SK-N-SH (cell line): ENCODE measurements at regions not wholly inside any gene's neighbourhood (a gene's known extent, or its start where the extent isn't known, plus 50 kb on each side); places are given as distances from the start of the nearest gene placed in this dataset.

Experiments
- CTCF ChIA-PET: fragments of 300-600, 350-600 bp; formaldehyde crosslinking; extraction: SDS; loops from one replicate; lab custom pipeline; 2021; lab: Yijun Ruan, JAX
- POLR2A ChIA-PET: fragments of 350-600 bp; sonication (Branson Sonifier 250); formaldehyde crosslinking; extraction: SDS; loops from one replicate; lab custom pipeline; 2020; ENCODE audit warnings: antibody characterized with exemption, inconsistent platforms; lab: Yijun Ruan, JAX
- DNase-seq: peaks from one replicate; pipeline ENCODE4 v3.0.0; 2012
- H2AFZ ChIP-seq: fragments of 200-600 bp; sonication (generic); 2 replicates; pipeline ENCODE4 v1.8.1; 2016; ENCODE audit warnings: antibody characterized with exemption, mild to moderate bottlenecking, low read depth
- H3F3A ChIP-seq: fragments of 200-600 bp; sonication (generic); replicated peaks from 2 replicates; pipeline ENCODE3; 2016; ENCODE audit warnings: antibody characterized with exemption, mild to moderate bottlenecking; ENCODE audit not compliant: insufficient read depth
- H3K27ac ChIP-seq, 2 experiments: fragments of 200-500 bp in 1 of 2; fragments of 200-600 bp in 1 of 2; sonication (Bioruptor generic) in 1 of 2; sonication (generic), shearing (Covaris generic) in 1 of 2; 2 replicates each; pipeline versions ENCODE4 v1.5.1 to v1.6.1; 2014 to 2016; ENCODE audit warnings: low read depth in 2 of 2, inconsistent platforms in 1 of 2, low read length in 1 of 2, mild to moderate bottlenecking in 1 of 2, mixed read lengths in 1 of 2
- H3K27me3 ChIP-seq: fragments of 200-600 bp; sonication (generic), shearing (Covaris generic); 2 replicates; pipeline ENCODE4 v1.6.1; 2016; ENCODE audit warnings: mixed run types; ENCODE audit not compliant: insufficient read depth
- H3K36me3 ChIP-seq, 2 experiments: fragments of 200-500 bp in 1 of 2; fragments of 200-600 bp in 1 of 2; sonication (Bioruptor generic) in 1 of 2; sonication (generic) in 1 of 2; replicated peaks in 1 of 2; 2 replicates each; pipeline versions ENCODE3 to v1.5.1; 2014 to 2016; ENCODE audit warnings: low read length in 1 of 2, mild to moderate bottlenecking in 1 of 2; ENCODE audit not compliant: insufficient read depth in 2 of 2, control insufficient read depth in 1 of 2
- H3K4me1 ChIP-seq, 2 experiments: fragments of 200-500 bp in 1 of 2; fragments of 200-600 bp in 1 of 2; sonication (Bioruptor generic) in 1 of 2; sonication (generic), shearing (Covaris generic) in 1 of 2; 2 replicates each; pipeline versions ENCODE4 v1.5.1 to v1.6.1; 2014 to 2016; ENCODE audit warnings: low read depth in 1 of 2, low read length in 1 of 2, mixed run types in 1 of 2; ENCODE audit not compliant: insufficient read depth in 2 of 2, control insufficient read depth in 1 of 2
- H3K4me2 ChIP-seq: fragments of 200-600 bp; sonication (generic), shearing (Covaris generic); 2 replicates; pipeline ENCODE4 v1.6.1; 2017; ENCODE audit warnings: mixed run types
- H3K4me3 ChIP-seq, 2 experiments: fragments of 200-500 bp in 1 of 2; fragments of 200-600 bp in 1 of 2; sonication (Bioruptor generic) in 1 of 2; sonication (generic), shearing (Covaris generic) in 1 of 2; 2 replicates each; pipeline versions ENCODE4 v1.5.1 to v1.8.1; 2014 to 2016; ENCODE audit warnings: low read depth in 2 of 2, inconsistent platforms in 1 of 2, low read length in 1 of 2, mild to moderate bottlenecking in 1 of 2, mixed read lengths in 1 of 2, moderate library complexity in 1 of 2
- H3K79me2 ChIP-seq: fragments of 200-600 bp; sonication (generic); 2 replicates; pipeline ENCODE4 v1.8.1; 2017; ENCODE audit warnings: mild to moderate bottlenecking; ENCODE audit not compliant: insufficient read depth
- H3K9ac ChIP-seq: fragments of 200-600 bp; sonication (generic); 2 replicates; pipeline ENCODE4 v1.6.1; 2017; ENCODE audit warnings: mixed run types
- H3K9me2 ChIP-seq: fragments of 200-600 bp; sonication (generic); 2 replicates; pipeline ENCODE4 v1.6.1; 2017; ENCODE audit warnings: mixed run types
- H3K9me3 ChIP-seq: fragments of 200-600 bp; sonication (generic); 2 replicates; pipeline ENCODE4 v1.6.1; 2017; ENCODE audit warnings: mixed run types, mild to moderate bottlenecking, moderate library complexity
- H4K20me1 ChIP-seq: fragments of 200-600 bp; sonication (generic); 2 replicates; pipeline ENCODE4 v1.6.1; 2017; ENCODE audit warnings: mild to moderate bottlenecking, mixed run types; ENCODE audit not compliant: insufficient read depth
- CHD2 ChIP-seq: fragments of 150-350 bp; IDR thresholded peaks from 2 replicates; pipeline ENCODE4 v1.6.1; 2018; ENCODE audit warnings: low read length; ENCODE audit not compliant: partially characterized antibody
- CTCF ChIP-seq: fragments of 200-600 bp; sonication (generic); IDR thresholded peaks from 2 replicates; pipeline ENCODE4 v1.6.1; 2017; ENCODE audit warnings: antibody characterized with exemption, mild to moderate bottlenecking, moderate library complexity
- ELF1 ChIP-seq: IDR thresholded peaks from 2 replicates; pipeline ENCODE4 v1.4.0; 2012
- EP300 ChIP-seq, 2 experiments: IDR thresholded peaks; 2 replicates each; pipeline versions ENCODE4 v1.4.0 to v1.6.1; 2012; ENCODE audit warnings: borderline replicate concordance in 1 of 2, low read depth in 1 of 2, low read length in 1 of 2
- FOXM1 ChIP-seq: IDR thresholded peaks from 2 replicates; pipeline ENCODE4 v1.4.0; 2012; ENCODE audit warnings: low read depth, mild to moderate bottlenecking
- GABPA ChIP-seq: IDR thresholded peaks from 2 replicates; pipeline ENCODE4 v1.4.0; 2012; ENCODE audit warnings: low read depth, mild to moderate bottlenecking
- GATA2 ChIP-seq: sonication (generic); formaldehyde crosslinking; IDR thresholded peaks from 2 replicates; pipeline ENCODE4 v1.5.0; 2020; ENCODE audit warnings: mild to moderate bottlenecking, missing genetic modification reagents
- IRF3 ChIP-seq: fragments of 150-350 bp; IDR thresholded peaks from 2 replicates; pipeline ENCODE4 v1.6.1; 2016; ENCODE audit warnings: mild to moderate bottlenecking, low read depth, low read length
- MXI1 ChIP-seq: IDR thresholded peaks from 2 replicates; pipeline ENCODE4 v1.6.1; 2012; ENCODE audit warnings: mild to moderate bottlenecking, low read depth, low read length, improper control_type of control experiment
- NRF1 ChIP-seq: IDR thresholded peaks from 2 replicates; pipeline ENCODE4 v1.6.1; 2012; ENCODE audit warnings: low read depth, mild to moderate bottlenecking, low read length
- POLR2AphosphoS5 ChIP-seq: IDR thresholded peaks from 2 replicates; pipeline ENCODE4 v1.6.1; 2012; ENCODE audit warnings: low read depth, low read length
- RAD21 ChIP-seq: IDR thresholded peaks from 2 replicates; pipeline ENCODE4 v1.6.1; 2012; ENCODE audit warnings: mild to moderate bottlenecking, low read length
- RCOR1 ChIP-seq: fragments of 150-350 bp; IDR thresholded peaks from 2 replicates; pipeline ENCODE4 v1.6.1; 2017; ENCODE audit warnings: antibody characterized with exemption, low read length
- RFX5 ChIP-seq: IDR thresholded peaks from 2 replicates; pipeline ENCODE4 v1.6.1; 2012; ENCODE audit warnings: mild to moderate bottlenecking, improper control_type of control experiment, low read length
- RXRA ChIP-seq: IDR thresholded peaks from 2 replicates; pipeline ENCODE4 v1.4.0; 2012; ENCODE audit warnings: low read depth, mild to moderate bottlenecking, borderline replicate concordance
- SMC3 ChIP-seq: IDR thresholded peaks from 2 replicates; pipeline ENCODE4 v1.6.1; 2012; ENCODE audit warnings: low read depth, low read length, improper control_type of control experiment
- USF1 ChIP-seq: IDR thresholded peaks from 2 replicates; pipeline ENCODE4 v1.4.0; 2012; ENCODE audit warnings: low read depth, borderline replicate concordance
- USF2 ChIP-seq: fragments of 150-350 bp; IDR thresholded peaks from 2 replicates; pipeline ENCODE4 v1.6.1; 2017; ENCODE audit warnings: antibody characterized with exemption, low read length, low read depth, borderline replicate concordance
- YY1 ChIP-seq: IDR thresholded peaks from 2 replicates; pipeline ENCODE4 v1.4.0; 2012; ENCODE audit warnings: low read depth, mild to moderate bottlenecking
- WGBS: methylation state at CpG from one replicate; pipeline ENCODE4 v1.1.6; 2017; ENCODE audit warnings: low lambda C conversion rate; 5-methylcytosine and 5-hydroxymethylcytosine counted together

- 57% methylated on average over 6 of the region's 6 CpGs for WGBS
- no peak overlapping the region for H3K4me2 ChIP-seq
- ChIA-PET CTCF (interaction anchor here (4.4 to 10.5 kb wide), 2 partner anchors 15 to 31 kb away, joined by 22 to 324 read pairs; no protein-coding TSS in a partner anchor), POLR2A (no interaction called here)
- no peaks in the 10 kb centered on the region for H4K20me1 ChIP-seq
- no peaks in the 10 kb centered on the region for H3K9me3 ChIP-seq
- H3K4me3 ChIP-seq: no peak overlapping the region
- DNase-seq: no peak
- peaks cover 0 to 20% of the 10 kb centered on the region in 2 experiments; a peak in 2 of 4 replicates for H3K4me1 ChIP-seq
- H3K79me2 ChIP-seq: no peaks in the 10 kb centered on the region
- peaks cover 4% of the 10 kb centered on the region; the same call in 1 of the 2 replicates for H3K27me3 ChIP-seq
- H3F3A ChIP-seq: no peaks in the 10 kb centered on the region
- TF ChIP-seq CTCF (no peak), EP300 (IDR thresholded peaks at IDR 0.05; ENCODE audit: borderline replicate concordance in 1 of 2, low read depth in 1 of 2, low read length in 1 of 2) (no peak), YY1 (no peak), RAD21 (no peak), RCOR1 (no peak), NRF1 (no peak), USF1 (no peak), ELF1 (no peak), MXI1 (no peak), RXRA (no peak), CHD2 (no peak), FOXM1 (no peak)
- H3K27ac ChIP-seq: no peak overlapping the region
- H3K9ac ChIP-seq: no peak overlapping the region
- H3K36me3 ChIP-seq: no peaks in the 10 kb centered on the region
- H2AFZ ChIP-seq: no peak overlapping the region
- H3K9me2 ChIP-seq: no peaks in the 10 kb centered on the region
These were observed 135.4 kb upstream of the FMN2 start for GRCh38 chr1:239956263-239956662.

GRCh38 chr1:239958063-239958462 lies 133.6 kb upstream of the FMN2 start:
- Histone ChIP-seq H3F3A (no peaks in the 10 kb centered on the region), H3K79me2 (no peaks in the 10 kb centered on the region), H3K9me2 (no peaks in the 10 kb centered on the region), H3K9me3 (no peaks in the 10 kb centered on the region), H3K27me3 (peaks cover 4% of the 10 kb centered on the region; the same call in 1 of the 2 replicates), H3K4me1 (peaks cover 0 to 21% of the 10 kb centered on the region in 2 experiments; a peak in 1 of 4 replicates), H3K4me3 (no peak overlapping the region), H2AFZ (no peak overlapping the region), H3K9ac (no peak overlapping the region), H3K27ac (no peak overlapping the region), H4K20me1 (no peaks in the 10 kb centered on the region), H3K36me3 (no peaks in the 10 kb centered on the region), H3K4me2 (no peak overlapping the region)
- ChIA-PET POLR2A (no interaction called here), CTCF (interaction anchor here (1.5 to 10.5 kb wide), 3 partner anchors 13 to 569 kb away, joined by 3 to 324 read pairs (median 22); no protein-coding TSS in a partner anchor)
- 47% methylated on average over 4 of the region's 4 CpGs for WGBS
- no peak for DNase-seq
- no peak for TF ChIP-seq USF1
- no peak for TF ChIP-seq RFX5
- no peak for TF ChIP-seq IRF3
- no peak for TF ChIP-seq GATA2 (CRISPR knock-in tag)
- TF ChIP-seq MXI1: no peak
- TF ChIP-seq GABPA: no peak
- no peak for TF ChIP-seq NRF1
- TF ChIP-seq ELF1: no peak
- no peak for TF ChIP-seq USF2
- TF ChIP-seq POLR2AphosphoS5: no peak
- TF ChIP-seq SMC3: no peak
